GM12878 (cell line): ENCODE measurements at regions not wholly inside any gene's neighbourhood (a gene's known extent, or its start where the extent isn't known, plus 50 kb on each side); places are given as distances from the start of the nearest gene placed in this dataset.
A peak's percentile ranks its signal among the peaks of the same experiment; 100 is the strongest.

Source experiments
- ATAC-seq: fragments of 200-7000 bp; cut with Tn5 transposase; 3 replicates; pipeline ENCODE4 v1.9.1; 2020; ENCODE audit warnings: mild to moderate bottlenecking, moderate library complexity
- BruUV-seq: library from RNA; stranded (reverse); fragments of 400-500 nt; replicated peaks from 2 replicates; lab custom pipeline; 2021; lab: Mats Ljungman, UMichigan
- CTCF ChIA-PET: fragments of 300-600 bp; sonication (Branson Sonifier 250); formaldehyde crosslinking; extraction: SDS; loops from one replicate; lab custom pipeline; 2021; ENCODE audit warnings: inconsistent platforms; lab: Yijun Ruan, JAX
- POLR2A ChIA-PET: fragments of 350-600 bp; formaldehyde crosslinking; extraction: SDS; loops from one replicate; lab custom pipeline; 2021; ENCODE audit warnings: inconsistent platforms; lab: Charles Lee
- RAD21 ChIA-PET: fragments of 300-600 bp; sonication (Branson Sonifier 250); formaldehyde crosslinking; loops from one replicate; lab custom pipeline; 2023; ENCODE audit warnings: antibody characterized with exemption; ENCODE audit not compliant: unreplicated experiment; lab: Charles Lee
- SMC1A ChIA-PET: fragments of 300-600 bp; sonication (Branson Sonifier 250); formaldehyde crosslinking; loops from one replicate; lab custom pipeline; 2023; ENCODE audit not compliant: unreplicated experiment, uncharacterized antibody; lab: Charles Lee
- DNase-seq: peaks from one replicate; pipeline ENCODE4 v3.0.0-alpha.2; 2011; ENCODE audit warnings: low read depth, low spot score
- FAIRE-seq: peaks from 3 replicates; lab custom pipeline; 2011; peaks lifted over from hg19 to GRCh38; lab: Jason Lieb, UNC
- H2AFZ ChIP-seq: 2 replicates; pipeline ENCODE4 v1.6.0; 2011; ENCODE audit warnings: low read depth, low read length, control low read depth; ENCODE audit not compliant: control insufficient read depth
- H3K27ac ChIP-seq: 2 replicates; pipeline ENCODE4 v1.5.1; 2011; ENCODE audit warnings: control low read depth; ENCODE audit not compliant: control insufficient read depth, insufficient read depth
- H3K27me3 ChIP-seq, 2 experiments: replicated peaks in 1 of 2; 2 replicates each; pipeline versions ENCODE4 v1.6.0 to v1.6.1; 2011; ENCODE audit warnings: low read length in 1 of 2; ENCODE audit not compliant: control insufficient read depth in 2 of 2, insufficient read depth in 2 of 2
- H3K36me3 ChIP-seq, 2 experiments: 2 replicates each; pipeline ENCODE4 v1.5.1; 2011; ENCODE audit warnings: low read length in 1 of 2; ENCODE audit not compliant: control insufficient read depth in 2 of 2, insufficient read depth in 2 of 2
- H3K4me1 ChIP-seq: 2 replicates; pipeline ENCODE4 v1.6.1; 2011; ENCODE audit warnings: mild to moderate bottlenecking, low read length, moderate library complexity, mixed read lengths; ENCODE audit not compliant: control insufficient read depth, insufficient read depth
- H3K4me2 ChIP-seq: 2 replicates; pipeline ENCODE4 v1.6.0; 2011; ENCODE audit warnings: control low read depth; ENCODE audit not compliant: control insufficient read depth, insufficient read depth
- H3K4me3 ChIP-seq: fragments of 200-600 bp; sonication (generic); 2 replicates; pipeline ENCODE4 v1.5.1; 2016
- H3K79me2 ChIP-seq: 2 replicates; pipeline ENCODE4 v1.6.0; 2011; ENCODE audit warnings: low read length; ENCODE audit not compliant: control insufficient read depth, insufficient read depth
- H3K9ac ChIP-seq: 2 replicates; pipeline ENCODE4 v1.8.0; 2011; ENCODE audit warnings: low read length, control low read depth, mixed read lengths; ENCODE audit not compliant: control insufficient read depth, insufficient read depth
- H3K9me3 ChIP-seq: replicated peaks from 3 replicates; pipeline ENCODE4 v1.5.1; 2011; ENCODE audit warnings: mild to moderate bottlenecking, low read length; ENCODE audit not compliant: control insufficient read depth, insufficient read depth
- H4K20me1 ChIP-seq: 2 replicates; pipeline ENCODE4 v1.6.0; 2011; ENCODE audit not compliant: control insufficient read depth, insufficient read depth
- BCL11A ChIP-seq: IDR thresholded peaks from 2 replicates; pipeline ENCODE4 v1.6.1; 2011; ENCODE audit warnings: low read depth, low read length
- CEBPB ChIP-seq, 2 experiments: fragments of 150-350 bp in 1 of 2; IDR thresholded peaks; 2 replicates each; pipeline ENCODE4 v1.6.1; 2012 to 2014; ENCODE audit warnings: low read depth in 2 of 2, low read length in 2 of 2, borderline replicate concordance in 1 of 2, inconsistent platforms in 1 of 2
- EZH2 ChIP-seq: IDR thresholded peaks from 2 replicates; pipeline ENCODE4 v1.6.1; 2012; ENCODE audit warnings: low read depth, mild to moderate bottlenecking, control low read depth, inconsistent platforms, low read length, borderline replicate concordance; ENCODE audit not compliant: control insufficient read depth
- IKZF2 ChIP-seq, 2 experiments: fragments of 450-650 bp; IDR thresholded peaks; 2 replicates each; pipeline ENCODE4 v1.6.1; 2017; ENCODE audit warnings: mild to moderate bottlenecking in 2 of 2, moderate library complexity in 2 of 2
- KLF5 ChIP-seq: fragments of 450-650 bp; IDR thresholded peaks from 2 replicates; pipeline ENCODE4 v1.6.1; 2014; ENCODE audit warnings: mild to moderate bottlenecking; ENCODE audit not compliant: partially characterized antibody
- MAX ChIP-seq: IDR thresholded peaks from 2 replicates; pipeline ENCODE4 v1.6.1; 2012; ENCODE audit warnings: low read depth, low read length, improper control_type of control experiment
- MLLT1 ChIP-seq: fragments of 450-650 bp; IDR thresholded peaks from 2 replicates; pipeline ENCODE4 v1.6.1; 2016; ENCODE audit warnings: mild to moderate bottlenecking
- NFIC ChIP-seq: IDR thresholded peaks from 2 replicates; pipeline ENCODE4 v1.6.1; 2012; ENCODE audit warnings: low read depth, mild to moderate bottlenecking, inconsistent platforms, low read length, moderate library complexity
- NR2F1 ChIP-seq: fragments of 450-650 bp; conservative IDR thresholded peaks from 2 replicates; pipeline ENCODE4 v1.6.1; 2017; ENCODE audit warnings: mild to moderate bottlenecking
- POLR2A ChIP-seq: IDR thresholded peaks from 2 replicates; pipeline ENCODE4 v1.6.1; 2011; ENCODE audit warnings: low read depth, mild to moderate bottlenecking, low read length
- RAD21 ChIP-seq: IDR thresholded peaks from 2 replicates; pipeline ENCODE4 v1.6.1; 2011; ENCODE audit warnings: mild to moderate bottlenecking, low read depth, low read length, moderate library complexity; ENCODE audit not compliant: insufficient read depth
- RCOR1 ChIP-seq: conservative IDR thresholded peaks from 2 replicates; pipeline ENCODE4 v1.6.1; 2012; ENCODE audit warnings: low read depth, low read length, improper control_type of control experiment
- TCF12 ChIP-seq: IDR thresholded peaks from 2 replicates; pipeline ENCODE4 v1.6.1; 2011; ENCODE audit warnings: low read depth, mild to moderate bottlenecking, low read length
- ZBTB4 ChIP-seq: fragments of 450-650 bp; formaldehyde crosslinking; IDR thresholded peaks from 2 replicates; pipeline ENCODE4 v1.4.0; 2022; ENCODE audit warnings: mild to moderate bottlenecking, moderate library complexity
- ZBTB40 ChIP-seq: fragments of 450-650 bp; IDR thresholded peaks from 2 replicates; pipeline ENCODE4 v1.6.1; 2016; ENCODE audit warnings: mild to moderate bottlenecking, moderate library complexity, borderline replicate concordance
- ZNF217 ChIP-seq: fragments of 450-650 bp; IDR thresholded peaks from 2 replicates; pipeline ENCODE4 v1.6.1; 2017; ENCODE audit warnings: antibody characterized with exemption, mild to moderate bottlenecking
- WGBS: methylation state at CpG from one replicate; pipeline ENCODE4 v1.1.6; 2016; ENCODE audit warnings: low lambda C conversion rate; ENCODE audit not compliant: insufficient replicate concordance, insufficient coverage; ENCODE audit errors: missing lambda C conversion rate; 5-methylcytosine and 5-hydroxymethylcytosine counted together
- in situ Hi-C: fragments of 300-500 bp; cut with MboI; formaldehyde crosslinking; loops from 9 replicates; pipeline ENCODE4 v1.14.3; 2018; ENCODE audit warnings: mixed read lengths
- intact Hi-C: fragments of 100-400 bp; cut with micrococcal nuclease; formaldehyde crosslinking; loops from one replicate; pipeline ENCODE4 v1.14.2; 2022; ENCODE audit not compliant: unreplicated experiment

- Histone ChIP-seq H3K9ac (no peak overlapping the region), H3K9me3 (peaks cover 22% of the 10 kb centered on the region; the same call in 2 of the 3 replicates), H2AFZ (peak overlapping the region; percentile 16), H3K4me1 (no peaks in the 10 kb centered on the region), H3K79me2 (no peaks in the 10 kb centered on the region), H3K36me3 (no peaks in the 10 kb centered on the region), H4K20me1 (no peaks in the 10 kb centered on the region), H3K27me3 (no peaks in the 10 kb centered on the region), H3K4me2 (no peak overlapping the region), H3K27ac (no peak overlapping the region), H3K4me3 (no peak overlapping the region)
- ATAC-seq = peak; percentile 71
- 4% methylated on average over 4 of the region's 4 CpGs for WGBS
- FAIRE-seq = no peak
- ChIA-PET RAD21 (interaction anchor here (0.7 to 1.5 kb wide), 4 partner anchors 10 to 178 kb away, joined by 3 to 10 read pairs (median 8); no protein-coding TSS in a partner anchor), SMC1A (interaction anchor here (0.7 to 2.5 kb wide), 7 partner anchors 8 to 37 kb away, joined by 3 to 10 read pairs (median 6); no protein-coding TSS in a partner anchor), CTCF (interaction anchor here (0.7 to 2.0 kb wide), 2 partner anchors 11 to 14 kb away, joined by 3 to 6 read pairs; no protein-coding TSS in a partner anchor), POLR2A (interaction anchor here (0.7 to 1.3 kb wide), 2 partner anchors 9 to 11 kb away, joined by 3 to 8 read pairs; no protein-coding TSS in a partner anchor)
- in situ Hi-C loops (loop anchor here (25.0 kb wide), 1 partner anchor 1043 kb away; no protein-coding TSS in a partner anchor), intact Hi-C loops (no loop called here)
- DNase-seq = no peak
- BruUV-seq = no TSS peak
- TF ChIP-seq MLLT1 (no peak), EZH2 (no peak), ZNF217 (no peak), RCOR1 (no peak), CEBPB (IDR thresholded peaks at IDR 0.05; ENCODE audit: borderline replicate concordance in 1 of 2, low read depth in 2 of 2, low read length in 2 of 2) (no peak), NFIC (0 out of 2 replicates have a peak, but pooled peaks have one; percentile 24), NR2F1 (no peak), MAX (no peak), RAD21 (no peak), ZBTB4 (CRISPR knock-in tag) (no peak), KLF5 (no peak), ZBTB40 (peak; percentile 48; the same call in 1 of the 2 replicates), BCL11A (no peak), POLR2A (no peak), TCF12 (no peak; the same call in 1 of the 2 replicates), IKZF2 (IDR thresholded peaks at IDR 0.05) (no peak)
Measured at GRCh38 chr6:105468850-105469249, 66.0 kb upstream of the PREP start.
